ENCODE measurements at regions not wholly inside any gene's neighbourhood (a gene's known extent, or its start where the extent isn't known, plus 50 kb on each side); places are given as distances from the start of the nearest gene placed in this dataset.

- WGBS: 44% methylated on average over 3 of the region's 3 CpGs
- H3K14ac ChIP-seq (ENCODE audit: low read length in 2 of 2): no peak overlapping the region
- H3K4me1 ChIP-seq (ENCODE audit: control insufficient read depth, insufficient read depth, low read depth, low read length): no peaks in the 10 kb centered on the region
- H3K36me3 ChIP-seq (ENCODE audit: control insufficient read depth in 1 of 2, insufficient read depth in 2 of 2, low read depth in 1 of 2, low read length in 2 of 2): no peaks in the 10 kb centered on the region
- H3K9ac ChIP-seq (ENCODE audit: low read length): no peak overlapping the region
- no peaks in the 10 kb centered on the region for H3K79me1 ChIP-seq (replicated peaks; ENCODE audit: low read length, poor library complexity, severe bottlenecking)
- no peak overlapping the region for H2AK5ac ChIP-seq (ENCODE audit: low read length, severe bottlenecking)
- no peak overlapping the region for H4K8ac ChIP-seq (ENCODE audit: low read length)
- DNase-seq: no peak
- H2BK120ac ChIP-seq (ENCODE audit: low read depth, low read length): no peak overlapping the region
- no peak overlapping the region for H4K91ac ChIP-seq (ENCODE audit: low read length)
- no peak overlapping the region for H2BK15ac ChIP-seq (ENCODE audit: low read depth, poor library complexity, severe bottlenecking)
- no peak overlapping the region for H2BK12ac ChIP-seq (ENCODE audit: low read length in 2 of 2)
- no peak overlapping the region for H3K4ac ChIP-seq (ENCODE audit: low read depth in 1 of 2, low read length in 2 of 2)
- H3K27ac ChIP-seq (ENCODE audit: low read length, poor library complexity, severe bottlenecking): no peak overlapping the region
- no peak overlapping the region for H3K18ac ChIP-seq (ENCODE audit: low read depth in 1 of 2, low read length in 2 of 2)
- H3K4me2 ChIP-seq (ENCODE audit: low read length, poor library complexity, severe bottlenecking): no peak overlapping the region
- H3K9me3 ChIP-seq (ENCODE audit: control insufficient read depth, low read length): no peaks in the 10 kb centered on the region
- no peak overlapping the region for H2BK5ac ChIP-seq (ENCODE audit: low read depth, low read length, poor library complexity, severe bottlenecking)
- H3K23ac ChIP-seq (ENCODE audit: low read length in 2 of 2): no peak overlapping the region
- H3K27me3 ChIP-seq (ENCODE audit: control insufficient read depth in 1 of 2, insufficient read depth in 1 of 2, low read length in 2 of 2): no peaks in the 10 kb centered on the region
- H2AFZ ChIP-seq (ENCODE audit: low read depth, low read length): no peak overlapping the region
- H3K4me3 ChIP-seq (ENCODE audit: insufficient read depth in 1 of 2, low read depth in 1 of 2, low read length in 2 of 2): no peak overlapping the region
Observed at GRCh38 chr13:53141336-53141735, 112.7 kb downstream of the OLFM4 start.

GRCh38 chr13:53142306-53142705 lies 113.7 kb downstream of the OLFM4 start:
- H3K4me2 ChIP-seq (ENCODE audit: low read length, poor library complexity, severe bottlenecking): no peak overlapping the region
- H3K18ac ChIP-seq (ENCODE audit: low read depth in 1 of 2, low read length in 2 of 2): no peak overlapping the region
- H4K91ac ChIP-seq (ENCODE audit: low read length): no peak overlapping the region
- H2BK12ac ChIP-seq (ENCODE audit: low read length in 2 of 2): no peak overlapping the region
- no peak overlapping the region for H3K23ac ChIP-seq (ENCODE audit: low read length in 2 of 2)
- DNase-seq: no peak
- no peaks in the 10 kb centered on the region for H3K27me3 ChIP-seq (ENCODE audit: control insufficient read depth in 1 of 2, insufficient read depth in 1 of 2, low read length in 2 of 2)
- no peak overlapping the region for H2BK120ac ChIP-seq (ENCODE audit: low read depth, low read length)
- H4K8ac ChIP-seq (ENCODE audit: low read length): no peak overlapping the region
- no peak overlapping the region for H3K4me3 ChIP-seq (ENCODE audit: insufficient read depth in 1 of 2, low read depth in 1 of 2, low read length in 2 of 2)
- no peak overlapping the region for H2AK5ac ChIP-seq (ENCODE audit: low read length, severe bottlenecking)
- 69% methylated on average over 4 of the region's 5 CpGs for WGBS
- no peaks in the 10 kb centered on the region for H3K4me1 ChIP-seq (ENCODE audit: control insufficient read depth, insufficient read depth, low read depth, low read length)
- no peak overlapping the region for H2BK5ac ChIP-seq (ENCODE audit: low read depth, low read length, poor library complexity, severe bottlenecking)
- H2AFZ ChIP-seq (ENCODE audit: low read depth, low read length): no peak overlapping the region
- H3K14ac ChIP-seq (ENCODE audit: low read length in 2 of 2): no peak overlapping the region
- no peaks in the 10 kb centered on the region for H3K36me3 ChIP-seq (ENCODE audit: control insufficient read depth in 1 of 2, insufficient read depth in 2 of 2, low read depth in 1 of 2, low read length in 2 of 2)
- no peaks in the 10 kb centered on the region for H3K79me1 ChIP-seq (replicated peaks; ENCODE audit: low read length, poor library complexity, severe bottlenecking)
- no peak overlapping the region for H3K27ac ChIP-seq (ENCODE audit: low read length, poor library complexity, severe bottlenecking)
- no peak overlapping the region for H2BK15ac ChIP-seq (ENCODE audit: low read depth, poor library complexity, severe bottlenecking)
- H3K9ac ChIP-seq (ENCODE audit: low read length): no peak overlapping the region
- no peak overlapping the region for H3K4ac ChIP-seq (ENCODE audit: low read depth in 1 of 2, low read length in 2 of 2)
- H3K9me3 ChIP-seq (ENCODE audit: control insufficient read depth, low read length): no peaks in the 10 kb centered on the region

- WGBS: 85% methylated on average over 3 of the region's 6 CpGs
- H2BK5ac ChIP-seq (ENCODE audit: low read depth, low read length, poor library complexity, severe bottlenecking): no peak overlapping the region
- no peak overlapping the region for H3K14ac ChIP-seq (ENCODE audit: low read length in 2 of 2)
- H3K27ac ChIP-seq (ENCODE audit: low read length, poor library complexity, severe bottlenecking): no peak overlapping the region
- DNase-seq: no peak
- H3K27me3 ChIP-seq (ENCODE audit: control insufficient read depth in 1 of 2, insufficient read depth in 1 of 2, low read length in 2 of 2): no peaks in the 10 kb centered on the region
- H2AK5ac ChIP-seq (ENCODE audit: low read length, severe bottlenecking): no peak overlapping the region
- H3K4me2 ChIP-seq (ENCODE audit: low read length, poor library complexity, severe bottlenecking): no peak overlapping the region
- no peaks in the 10 kb centered on the region for H3K9me3 ChIP-seq (ENCODE audit: control insufficient read depth, low read length)
- H3K79me1 ChIP-seq (replicated peaks; ENCODE audit: low read length, poor library complexity, severe bottlenecking): no peaks in the 10 kb centered on the region
- H3K9ac ChIP-seq (ENCODE audit: low read length): no peak overlapping the region
- no peak overlapping the region for H3K4me3 ChIP-seq (ENCODE audit: insufficient read depth in 1 of 2, low read depth in 1 of 2, low read length in 2 of 2)
- no peak overlapping the region for H2BK120ac ChIP-seq (ENCODE audit: low read depth, low read length)
- no peak overlapping the region for H3K18ac ChIP-seq (ENCODE audit: low read depth in 1 of 2, low read length in 2 of 2)
- H3K4me1 ChIP-seq (ENCODE audit: control insufficient read depth, insufficient read depth, low read depth, low read length): no peaks in the 10 kb centered on the region
- H2AFZ ChIP-seq (ENCODE audit: low read depth, low read length): no peak overlapping the region
- H2BK12ac ChIP-seq (ENCODE audit: low read length in 2 of 2): no peak overlapping the region
- H3K4ac ChIP-seq (ENCODE audit: low read depth in 1 of 2, low read length in 2 of 2): no peak overlapping the region
- H4K8ac ChIP-seq (ENCODE audit: low read length): no peak overlapping the region
- no peak overlapping the region for H2BK15ac ChIP-seq (ENCODE audit: low read depth, poor library complexity, severe bottlenecking)
- no peak overlapping the region for H3K23ac ChIP-seq (ENCODE audit: low read length in 2 of 2)
- H3K36me3 ChIP-seq (ENCODE audit: control insufficient read depth in 1 of 2, insufficient read depth in 2 of 2, low read depth in 1 of 2, low read length in 2 of 2): no peaks in the 10 kb centered on the region
- no peak overlapping the region for H4K91ac ChIP-seq (ENCODE audit: low read length)
Observed at GRCh38 chr13:53143757-53144339, 115.2 kb downstream of the OLFM4 start.

GRCh38 chr13:53144826-53145225 lies 116.2 kb downstream of the OLFM4 start:
- Histone ChIP-seq H3K27ac (ENCODE audit: low read length, poor library complexity, severe bottlenecking) (no peak overlapping the region), H2AFZ (ENCODE audit: low read depth, low read length) (no peak overlapping the region)
- no peak for DNase-seq

More at GRCh38 chr13:53144826-53145225, 116.2 kb downstream of the OLFM4 start:
- no peak overlapping the region for H3K4me2 ChIP-seq (ENCODE audit: low read length, poor library complexity, severe bottlenecking)
- H3K36me3 ChIP-seq (ENCODE audit: control insufficient read depth in 1 of 2, insufficient read depth in 2 of 2, low read depth in 1 of 2, low read length in 2 of 2): no peaks in the 10 kb centered on the region
- H3K4ac ChIP-seq (ENCODE audit: low read depth in 1 of 2, low read length in 2 of 2): no peak overlapping the region
- H2BK12ac ChIP-seq (ENCODE audit: low read length in 2 of 2): no peak overlapping the region
- no peak overlapping the region for H4K8ac ChIP-seq (ENCODE audit: low read length)
- no peak overlapping the region for H2BK120ac ChIP-seq (ENCODE audit: low read depth, low read length)
- WGBS: 73% methylated on average over 5 of the region's 5 CpGs
- no peak overlapping the region for H3K4me3 ChIP-seq (ENCODE audit: insufficient read depth in 1 of 2, low read depth in 1 of 2, low read length in 2 of 2)
- no peak overlapping the region for H3K18ac ChIP-seq (ENCODE audit: low read depth in 1 of 2, low read length in 2 of 2)
- H3K4me1 ChIP-seq (ENCODE audit: control insufficient read depth, insufficient read depth, low read depth, low read length): no peaks in the 10 kb centered on the region
- no peaks in the 10 kb centered on the region for H3K79me1 ChIP-seq (replicated peaks; ENCODE audit: low read length, poor library complexity, severe bottlenecking)
- no peaks in the 10 kb centered on the region for H3K27me3 ChIP-seq (ENCODE audit: control insufficient read depth in 1 of 2, insufficient read depth in 1 of 2, low read length in 2 of 2)
- H2BK5ac ChIP-seq (ENCODE audit: low read depth, low read length, poor library complexity, severe bottlenecking): no peak overlapping the region
- no peak overlapping the region for H4K91ac ChIP-seq (ENCODE audit: low read length)
- no peak overlapping the region for H3K14ac ChIP-seq (ENCODE audit: low read length in 2 of 2)
- H2AK5ac ChIP-seq (ENCODE audit: low read length, severe bottlenecking): no peak overlapping the region
- no peaks in the 10 kb centered on the region for H3K9me3 ChIP-seq (ENCODE audit: control insufficient read depth, low read length)
- no peak overlapping the region for H3K9ac ChIP-seq (ENCODE audit: low read length)
- H2BK15ac ChIP-seq (ENCODE audit: low read depth, poor library complexity, severe bottlenecking): no peak overlapping the region
- no peak overlapping the region for H3K23ac ChIP-seq (ENCODE audit: low read length in 2 of 2)

Measured in mesenchymal stem cell (in vitro differentiated cells and primary cell).